ENCODE measurements at regions not wholly inside any gene's neighbourhood (a gene's known extent, or its start where the extent isn't known, plus 50 kb on each side); places are given as distances from the start of the nearest gene placed in this dataset.

- no peak for DNase-seq (ENCODE audit: extremely low spot score in 2 of 2)
- Histone ChIP-seq H3K27me3 (no peaks in the 10 kb centered on the region), H3K4me1 (no peaks in the 10 kb centered on the region), H3K4me3 (no peak overlapping the region), H3K36me3 (no peaks in the 10 kb centered on the region), H3K9me3 (no peaks in the 10 kb centered on the region), H3K27ac (no peak overlapping the region)
- intact Hi-C loops (cut with DNase I), result no loop called here
- TF ChIP-seq POLR2A (IDR thresholded peaks at IDR 0.05), result no peak
- TF ChIP-seq POLR2AphosphoS5 (IDR thresholded peaks at IDR 0.05; ENCODE audit: insufficient read depth in 1 of 2, low read depth in 1 of 2), result no peak
- TF ChIP-seq, protein P1, sequence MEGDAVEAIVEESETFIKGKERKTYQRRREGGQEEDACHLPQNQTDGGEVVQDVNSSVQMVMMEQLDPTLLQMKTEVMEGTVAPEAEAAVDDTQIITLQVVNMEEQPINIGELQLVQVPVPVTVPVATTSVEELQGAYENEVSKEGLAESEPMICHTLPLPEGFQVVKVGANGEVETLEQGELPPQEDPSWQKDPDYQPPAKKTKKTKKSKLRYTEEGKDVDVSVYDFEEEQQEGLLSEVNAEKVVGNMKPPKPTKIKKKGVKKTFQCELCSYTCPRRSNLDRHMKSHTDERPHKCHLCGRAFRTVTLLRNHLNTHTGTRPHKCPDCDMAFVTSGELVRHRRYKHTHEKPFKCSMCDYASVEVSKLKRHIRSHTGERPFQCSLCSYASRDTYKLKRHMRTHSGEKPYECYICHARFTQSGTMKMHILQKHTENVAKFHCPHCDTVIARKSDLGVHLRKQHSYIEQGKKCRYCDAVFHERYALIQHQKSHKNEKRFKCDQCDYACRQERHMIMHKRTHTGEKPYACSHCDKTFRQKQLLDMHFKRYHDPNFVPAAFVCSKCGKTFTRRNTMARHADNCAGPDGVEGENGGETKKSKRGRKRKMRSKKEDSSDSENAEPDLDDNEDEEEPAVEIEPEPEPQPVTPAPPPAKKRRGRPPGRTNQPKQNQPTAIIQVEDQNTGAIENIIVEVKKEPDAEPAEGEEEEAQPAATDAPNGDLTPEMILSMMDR (IDR thresholded peaks at IDR 0.05), result no peak
Observed at GRCh38 chr6:165220045-165220444, 89.4 kb downstream of the C6orf118 start.

- H3K27me3 ChIP-seq, result no peaks in the 10 kb centered on the region
- no peaks in the 10 kb centered on the region for H3K4me1 ChIP-seq
- no peak overlapping the region for H3K27ac ChIP-seq
- intact Hi-C loops (cut with DNase I), result no loop called here
- no peaks in the 10 kb centered on the region for H3K36me3 ChIP-seq
- TF ChIP-seq POLR2AphosphoS5 (IDR thresholded peaks at IDR 0.05; ENCODE audit: insufficient read depth in 1 of 2, low read depth in 1 of 2) (no peak), POLR2A (IDR thresholded peaks at IDR 0.05) (no peak)
- TF ChIP-seq, protein P1 (IDR thresholded peaks at IDR 0.05), result no peak
- no peak for DNase-seq (ENCODE audit: extremely low spot score in 2 of 2)
- no peaks in the 10 kb centered on the region for H3K9me3 ChIP-seq
- H3K4me3 ChIP-seq, result no peak overlapping the region
Observed at GRCh38 chr6:165219629-165220028, 89.8 kb downstream of the C6orf118 start.

- DNase-seq (ENCODE audit: extremely low spot score in 2 of 2), result no peak
- H3K4me1 ChIP-seq, result no peaks in the 10 kb centered on the region
- no peak overlapping the region for H3K27ac ChIP-seq
- intact Hi-C loops (cut with DNase I), result no loop called here
- no peaks in the 10 kb centered on the region for H3K9me3 ChIP-seq
- TF ChIP-seq, protein P1 (IDR thresholded peaks at IDR 0.05), result no peak
- TF ChIP-seq POLR2AphosphoS5 (IDR thresholded peaks at IDR 0.05; ENCODE audit: insufficient read depth in 1 of 2, low read depth in 1 of 2) (no peak), POLR2A (IDR thresholded peaks at IDR 0.05) (no peak)
- H3K36me3 ChIP-seq, result no peaks in the 10 kb centered on the region
- no peak overlapping the region for H3K4me3 ChIP-seq
- H3K27me3 ChIP-seq, result no peaks in the 10 kb centered on the region
Observed at GRCh38 chr6:165218829-165219228, 90.6 kb downstream of the C6orf118 start.

GRCh38 chr6:165206798-165207197 is 102.6 kb downstream of the C6orf118 start:
- intact Hi-C loops (cut with DNase I), result no loop called here
- no peak for TF ChIP-seq POLR2AphosphoS5 (IDR thresholded peaks at IDR 0.05; ENCODE audit: insufficient read depth in 1 of 2, low read depth in 1 of 2)
- TF ChIP-seq, protein P1 (IDR thresholded peaks at IDR 0.05), result no peak
- no peak for TF ChIP-seq POLR2A (IDR thresholded peaks at IDR 0.05)
- Histone ChIP-seq H3K4me1 (no peaks in the 10 kb centered on the region), H3K4me3 (no peak overlapping the region), H3K27me3 (no peaks in the 10 kb centered on the region), H3K9me3 (no peaks in the 10 kb centered on the region), H3K27ac (no peak overlapping the region), H3K36me3 (no peaks in the 10 kb centered on the region)
- DNase-seq (ENCODE audit: extremely low spot score in 2 of 2), result no peak

DNA sequence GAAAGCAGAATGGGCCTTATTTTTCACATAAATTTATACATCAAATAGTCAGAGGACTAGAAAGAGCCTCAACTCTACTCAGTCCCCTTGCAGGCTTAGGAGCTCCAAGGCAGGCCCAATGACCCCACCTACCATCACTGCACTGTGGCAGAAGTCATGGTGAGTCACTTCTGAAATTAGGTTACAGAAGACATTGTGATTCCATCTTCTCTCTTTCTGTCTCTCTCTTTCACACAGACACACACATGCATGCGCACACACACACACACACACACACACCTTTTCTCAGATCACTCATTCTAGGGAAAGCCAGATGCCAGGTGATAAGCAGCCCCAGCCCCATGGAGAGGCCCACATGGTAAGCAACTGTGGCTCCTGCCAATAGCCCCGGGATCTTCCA is 103.8 kb downstream of the C6orf118 start:
- H3K36me3 ChIP-seq, result no peaks in the 10 kb centered on the region
- no peak overlapping the region for H3K27ac ChIP-seq
- no peaks in the 10 kb centered on the region for H3K9me3 ChIP-seq
- no peaks in the 10 kb centered on the region for H3K27me3 ChIP-seq
- TF ChIP-seq, protein P1 (IDR thresholded peaks at IDR 0.05), result no peak
- TF ChIP-seq POLR2A (IDR thresholded peaks at IDR 0.05) (no peak), POLR2AphosphoS5 (IDR thresholded peaks at IDR 0.05; ENCODE audit: insufficient read depth in 1 of 2, low read depth in 1 of 2) (no peak)
- intact Hi-C loops (cut with DNase I), result no loop called here
- H3K4me1 ChIP-seq, result no peaks in the 10 kb centered on the region
- H3K4me3 ChIP-seq, result no peak overlapping the region
- no peak for DNase-seq (ENCODE audit: extremely low spot score in 2 of 2)
